HPDE6-E6E7 (cell line): ENCODE measurements at regions not wholly inside any gene's neighbourhood (a gene's known extent, or its start where the extent isn't known, plus 50 kb on each side); places are given as distances from the start of the nearest gene placed in this dataset.

Experiments
- DNase-seq: peaks from one replicate; pipeline ENCODE4 v3.0.0; 2011; ENCODE audit warnings: missing footprints; ENCODE audit errors: extremely low spot score

- no peak for DNase-seq
Observed at GRCh38 chr1:69313118-69313517, 254.6 kb upstream of the LRRC7 start.

GRCh38 chr1:69315416-69315815 is 252.3 kb upstream of the LRRC7 start:
- DNase-seq: no peak

- DNase-seq: no peak
Observed at GRCh38 chr1:69315823-69316222, 251.9 kb upstream of the LRRC7 start.

GRCh38 chr1:69319287-69319686 is 248.4 kb upstream of the LRRC7 start:
- DNase-seq: no peak

- DNase-seq: no peak
Observed at GRCh38 chr1:69320757-69321211, 246.9 kb upstream of the LRRC7 start.

GRCh38 chr1:69321311-69321710 is 246.4 kb upstream of the LRRC7 start:
- no peak for DNase-seq

GRCh38 chr1:69328186-69328585 is 239.5 kb upstream of the LRRC7 start:
- DNase-seq: no peak

- no peak for DNase-seq
Observed at GRCh38 chr1:69363236-69363635, 204.5 kb upstream of the LRRC7 start.

GRCh38 chr1:69373520-69373919 is 194.2 kb upstream of the LRRC7 start:
- DNase-seq: no peak

GRCh38 chr1:69376408-69376807 is 191.3 kb upstream of the LRRC7 start:
- DNase-seq: no peak

GRCh38 chr1:69377507-69377906 is 190.2 kb upstream of the LRRC7 start:
- DNase-seq: no peak

GRCh38 chr1:69388044-69388443 is 179.7 kb upstream of the LRRC7 start:
- no peak for DNase-seq

- DNase-seq: no peak
Observed at GRCh38 chr1:69400128-69400527, 167.6 kb upstream of the LRRC7 start.

- DNase-seq: no peak
Observed at GRCh38 chr1:69401879-69402278, 165.8 kb upstream of the LRRC7 start.

GRCh38 chr1:69403756-69404320 is 163.9 kb upstream of the LRRC7 start:
- DNase-seq: no peak

- no peak for DNase-seq
Observed at GRCh38 chr1:69404486-69404885, 163.2 kb upstream of the LRRC7 start.

- no peak for DNase-seq
Observed at GRCh38 chr1:69406244-69406643, 161.5 kb upstream of the LRRC7 start.

GRCh38 chr1:69409731-69410456 is 157.8 kb upstream of the LRRC7 start:
- DNase-seq: no peak

GRCh38 chr1:69410457-69410850 is 157.3 kb upstream of the LRRC7 start:
- no peak for DNase-seq

GRCh38 chr1:69410893-69411292 is 156.8 kb upstream of the LRRC7 start:
- no peak for DNase-seq

- no peak for DNase-seq
Observed at GRCh38 chr1:69411617-69412016, 156.1 kb upstream of the LRRC7 start.

GRCh38 chr1:69413129-69413528 is 154.6 kb upstream of the LRRC7 start:
- DNase-seq: no peak

GRCh38 chr1:69414574-69414973 is 153.1 kb upstream of the LRRC7 start:
- no peak for DNase-seq

GRCh38 chr1:69421286-69421685 is 146.4 kb upstream of the LRRC7 start:
- no peak for DNase-seq
